CD14-positive monocyte (primary cell): ENCODE measurements at regions not wholly inside any gene's neighbourhood (a gene's known extent, or its start where the extent isn't known, plus 50 kb on each side); places are given as distances from the start of the nearest gene placed in this dataset.

Source experiments
- DNase-seq, 3 donors: peaks; one replicate each; pipeline ENCODE4 v3.0.0-alpha.2; 2011 to 2022
- H2AFZ ChIP-seq: 2 replicates; pipeline ENCODE4 v1.6.0; 2012; ENCODE audit warnings: mild to moderate bottlenecking, low read depth, low read length, inconsistent platforms; ENCODE audit not compliant: insufficient read depth, poor library complexity, severe bottlenecking
- H3K27ac ChIP-seq, 2 donors: 1 replicate in 1 of 2; 2 replicates in 1 of 2; pipeline ENCODE4 v1.5.1; 2012 to 2013; ENCODE audit warnings: low read length in 2 of 2, control low read depth in 1 of 2, inconsistent platforms in 1 of 2, low read depth in 1 of 2, mild to moderate bottlenecking in 1 of 2
- H3K27me3 ChIP-seq, 2 donors: one replicate each; pipeline versions ENCODE4 v1.6.0 to v1.6.1; 2011 to 2013; ENCODE audit warnings: low read length in 2 of 2; ENCODE audit not compliant: control insufficient read depth in 2 of 2, insufficient read depth in 2 of 2
- H3K36me3 ChIP-seq, 2 donors: replicated peaks in 1 of 2; 1 replicate in 1 of 2; 2 replicates in 1 of 2; pipeline versions ENCODE4 v1.5.1 to v1.6.1; 2012 to 2013; ENCODE audit warnings: low read length in 2 of 2, control low read depth in 1 of 2, inconsistent platforms in 1 of 2, mild to moderate bottlenecking in 1 of 2; ENCODE audit not compliant: insufficient read depth in 2 of 2, control insufficient read depth in 1 of 2
- H3K4me1 ChIP-seq, 2 donors: 1 replicate in 1 of 2; 2 replicates in 1 of 2; pipeline versions ENCODE4 v1.5.1 to v1.6.1; 2012 to 2013; ENCODE audit warnings: low read length in 2 of 2, control low read depth in 1 of 2, inconsistent platforms in 1 of 2, mild to moderate bottlenecking in 1 of 2, moderate library complexity in 1 of 2; ENCODE audit not compliant: insufficient read depth in 2 of 2, control insufficient read depth in 1 of 2
- H3K4me2 ChIP-seq: replicated peaks from 2 replicates; pipeline ENCODE3; 2012; ENCODE audit warnings: low read length, moderate library complexity, mild to moderate bottlenecking; ENCODE audit not compliant: poor library complexity, severe bottlenecking; ENCODE audit errors: extremely low read depth
- H3K4me3 ChIP-seq, 3 experiments: fragments of 200-600 bp in 1 of 3; sonication (generic) in 1 of 3; replicated peaks in 1 of 3; 1 replicate in 2 of 3; 2 replicates in 1 of 3; pipeline ENCODE4 v1.5.1; 2011 to 2013; ENCODE audit warnings: low read length in 3 of 3, mild to moderate bottlenecking in 3 of 3, control low read depth in 2 of 3, low read depth in 2 of 3, inconsistent platforms in 1 of 3, moderate library complexity in 1 of 3
- H3K79me2 ChIP-seq: 2 replicates; pipeline ENCODE4 v1.6.0; 2012; ENCODE audit warnings: mild to moderate bottlenecking, control low read depth, inconsistent platforms, low read length, moderate library complexity; ENCODE audit not compliant: insufficient read depth
- H3K9ac ChIP-seq: 2 replicates; pipeline ENCODE4 v1.6.0; 2017; ENCODE audit warnings: low read length, mild to moderate bottlenecking; ENCODE audit not compliant: insufficient read depth, poor library complexity, severe bottlenecking
- H3K9me3 ChIP-seq, 2 donors: replicated peaks in 1 of 2; 1 replicate in 1 of 2; 2 replicates in 1 of 2; pipeline versions ENCODE4 v1.5.1 to v1.6.1; 2012 to 2013; ENCODE audit warnings: low read length in 2 of 2, control low read depth in 1 of 2; ENCODE audit not compliant: control insufficient read depth in 1 of 2, insufficient read depth in 1 of 2
- H4K20me1 ChIP-seq: 2 replicates; pipeline ENCODE4 v1.6.0; 2012; ENCODE audit warnings: mild to moderate bottlenecking, low read length, control low read depth, moderate library complexity; ENCODE audit not compliant: insufficient read depth
- H3K27ac Mint-ChIP-seq, 7 donors: one replicate each; pipeline ENCODE4 v1.8.0; 2020; ENCODE audit warnings: mild to moderate bottlenecking in 7 of 7, mixed read lengths in 7 of 7, moderate library complexity in 6 of 7, inconsistent platforms in 2 of 7
- H3K27me3 Mint-ChIP-seq, 3 donors: one replicate each; pipeline ENCODE4 v1.8.0; 2021 to 2022; ENCODE audit warnings: low read depth in 3 of 3, mild to moderate bottlenecking in 3 of 3, mixed read lengths in 3 of 3, moderate library complexity in 3 of 3, inconsistent platforms in 1 of 3
- H3K36me3 Mint-ChIP-seq, 2 donors: one replicate each; pipeline ENCODE4 v1.8.0; 2020; ENCODE audit warnings: mixed read lengths in 2 of 2, inconsistent platforms in 1 of 2, mild to moderate bottlenecking in 1 of 2
- H3K4me1 Mint-ChIP-seq: one replicate; pipeline ENCODE4 v1.8.0; 2020; ENCODE audit warnings: mild to moderate bottlenecking, mixed read lengths
- H3K4me3 Mint-ChIP-seq, 2 donors: one replicate each; pipeline ENCODE4 v1.8.0; 2020; ENCODE audit warnings: mild to moderate bottlenecking in 2 of 2, mixed read lengths in 2 of 2, moderate library complexity in 1 of 2
- H3K9me3 Mint-ChIP-seq, 7 donors: one replicate each; pipeline ENCODE4 v1.8.0; 2020 to 2022; ENCODE audit warnings: mixed read lengths in 7 of 7, mild to moderate bottlenecking in 6 of 7, moderate library complexity in 6 of 7, inconsistent platforms in 2 of 7
- WGBS: methylation state at CpG from one replicate; pipeline ENCODE4 v1.1.5; 2013; ENCODE audit warnings: missing lambda C conversion rate; ENCODE audit not compliant: insufficient coverage; 5-methylcytosine and 5-hydroxymethylcytosine counted together
- intact Hi-C, 2 donors: fragments of 100-400 bp; cut with micrococcal nuclease; formaldehyde crosslinking; loops; one replicate each; pipeline versions ENCODE4 v1.15.0 to v1.15.1; 2023
- TF ChIP-seq, protein P1 (sequence below): fragments of 200-600 bp; IDR thresholded peaks from one replicate; pipeline ENCODE4 v1.8.0; 2022; ENCODE audit warnings: antibody characterized with exemption, mild to moderate bottlenecking

DNA sequence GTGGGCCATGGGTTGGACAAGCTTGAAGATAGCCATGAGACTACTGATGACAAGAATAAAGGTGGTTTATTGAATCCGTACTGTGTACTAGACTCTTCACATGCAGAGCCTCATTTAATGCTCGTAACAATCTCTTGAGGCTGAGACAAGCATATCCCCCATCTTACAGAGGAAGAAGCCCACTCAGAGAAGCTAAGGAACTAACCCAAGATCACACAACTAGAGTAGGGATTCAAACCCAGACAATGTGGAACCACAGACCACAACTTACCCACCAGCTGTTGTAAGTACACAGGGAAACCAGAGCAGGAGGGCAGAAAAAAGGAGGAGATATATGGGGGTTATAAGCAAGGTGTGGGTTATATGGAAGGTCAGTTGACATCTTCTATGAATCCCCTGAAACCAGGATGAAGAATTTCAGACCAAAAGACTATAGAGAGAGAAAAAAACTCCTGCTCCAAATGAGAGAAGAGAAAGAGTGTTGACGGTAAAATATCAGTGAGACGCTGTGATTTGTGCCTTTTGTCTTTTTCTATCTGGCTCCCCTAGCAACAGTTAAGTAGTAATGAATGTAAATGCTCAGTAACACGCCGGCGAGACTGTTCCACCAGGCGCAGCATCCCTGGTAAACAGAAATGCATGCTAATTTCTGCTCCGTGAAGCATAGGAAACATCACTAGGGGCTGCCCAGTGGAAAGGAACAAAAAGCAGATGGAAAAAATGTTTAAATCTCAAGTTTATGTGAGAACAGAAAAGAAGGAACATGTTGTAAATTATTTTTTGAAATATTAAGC is 80.1 kb upstream of the SLC22A16 start:
- no peak for DNase-seq
- Histone ChIP-seq H3K4me2 (no peak overlapping the region), H3K9me3 (peaks cover 0 to 10% of the 10 kb centered on the region in 2 donors), H3K4me3 (no peak overlapping the region), H3K9ac (no peak overlapping the region), H2AFZ (no peak overlapping the region), H3K27ac (no peak overlapping the region), H4K20me1 (no peaks in the 10 kb centered on the region), H3K27me3 (no peaks in the 10 kb centered on the region), H3K36me3 (no peaks in the 10 kb centered on the region), H3K79me2 (no peaks in the 10 kb centered on the region), H3K4me1 (no peaks in the 10 kb centered on the region)
- Mint-ChIP-seq H3K4me1 (peaks cover 3% of the 10 kb centered on the region), H3K36me3 (no peaks in the 10 kb centered on the region), H3K27ac (no peak overlapping the region), H3K9me3 (peaks cover 10 to 24% (median 16%) of the 10 kb centered on the region in 7 donors), H3K27me3 (peaks cover 1 to 2% (median 2%) of the 10 kb centered on the region in 3 donors), H3K4me3 (no peak overlapping the region)
- intact Hi-C loops: no loop called here
- WGBS: 83% methylated on average over 4 of the region's 9 CpGs
- TF ChIP-seq, protein P1, sequence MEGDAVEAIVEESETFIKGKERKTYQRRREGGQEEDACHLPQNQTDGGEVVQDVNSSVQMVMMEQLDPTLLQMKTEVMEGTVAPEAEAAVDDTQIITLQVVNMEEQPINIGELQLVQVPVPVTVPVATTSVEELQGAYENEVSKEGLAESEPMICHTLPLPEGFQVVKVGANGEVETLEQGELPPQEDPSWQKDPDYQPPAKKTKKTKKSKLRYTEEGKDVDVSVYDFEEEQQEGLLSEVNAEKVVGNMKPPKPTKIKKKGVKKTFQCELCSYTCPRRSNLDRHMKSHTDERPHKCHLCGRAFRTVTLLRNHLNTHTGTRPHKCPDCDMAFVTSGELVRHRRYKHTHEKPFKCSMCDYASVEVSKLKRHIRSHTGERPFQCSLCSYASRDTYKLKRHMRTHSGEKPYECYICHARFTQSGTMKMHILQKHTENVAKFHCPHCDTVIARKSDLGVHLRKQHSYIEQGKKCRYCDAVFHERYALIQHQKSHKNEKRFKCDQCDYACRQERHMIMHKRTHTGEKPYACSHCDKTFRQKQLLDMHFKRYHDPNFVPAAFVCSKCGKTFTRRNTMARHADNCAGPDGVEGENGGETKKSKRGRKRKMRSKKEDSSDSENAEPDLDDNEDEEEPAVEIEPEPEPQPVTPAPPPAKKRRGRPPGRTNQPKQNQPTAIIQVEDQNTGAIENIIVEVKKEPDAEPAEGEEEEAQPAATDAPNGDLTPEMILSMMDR: no peak

DNA sequence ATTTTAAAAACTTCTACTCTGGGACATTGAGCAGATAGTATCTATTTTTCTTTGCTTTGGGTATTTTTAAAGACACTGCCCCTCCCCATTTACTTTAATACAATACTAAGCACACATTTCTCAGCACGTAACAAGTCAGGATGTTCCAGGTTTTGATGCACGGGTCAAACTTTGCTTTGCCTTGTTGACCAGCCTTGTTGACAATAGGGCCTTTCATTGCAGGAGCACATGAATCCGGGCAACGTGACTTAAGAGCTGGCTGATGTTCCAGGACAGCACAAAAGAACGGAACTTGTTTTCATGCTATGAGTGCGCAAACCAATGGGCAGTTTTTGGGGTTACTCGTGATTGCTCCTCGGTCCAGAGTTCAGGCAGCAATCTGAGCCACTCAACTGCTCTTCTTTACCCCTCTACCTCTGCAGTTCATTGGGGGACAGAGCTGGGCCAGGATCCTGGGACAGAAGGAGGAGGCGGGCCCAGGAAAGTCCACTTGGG is 78.6 kb upstream of the SLC22A16 start:
- 98% methylated on average over 5 of the region's 9 CpGs for WGBS
- peaks cover 0 to 16% of the 10 kb centered on the region in 2 donors for H3K9me3 ChIP-seq
- intact Hi-C loops: no loop called here
- Mint-ChIP-seq H3K27ac (no peak overlapping the region), H3K4me1 (no peaks in the 10 kb centered on the region), H3K36me3 (no peaks in the 10 kb centered on the region), H3K27me3 (peaks cover 1 to 3% (median 2%) of the 10 kb centered on the region in 3 donors), H3K9me3 (peaks cover 11 to 28% (median 19%) of the 10 kb centered on the region in 7 donors), H3K4me3 (no peak overlapping the region)
- H3K4me3 ChIP-seq: no peak overlapping the region
- no peak for DNase-seq
- H4K20me1 ChIP-seq: no peaks in the 10 kb centered on the region
- no peak overlapping the region for H2AFZ ChIP-seq
- H3K27me3 ChIP-seq: no peaks in the 10 kb centered on the region
- H3K9ac ChIP-seq: no peak overlapping the region
- no peaks in the 10 kb centered on the region for H3K79me2 ChIP-seq
- H3K36me3 ChIP-seq: no peaks in the 10 kb centered on the region
- no peaks in the 10 kb centered on the region for H3K4me1 ChIP-seq
- TF ChIP-seq, protein P1: no peak
- no peak overlapping the region for H3K4me2 ChIP-seq
- H3K27ac ChIP-seq: no peak overlapping the region
